AG04449 (cell line): ENCODE measurements at regions not wholly inside any gene's neighbourhood (a gene's known extent, or its start where the extent isn't known, plus 50 kb on each side); places are given as distances from the start of the nearest gene placed in this dataset.

Experiments
- CTCF ChIA-PET: fragments of 350-600 bp; formaldehyde crosslinking; extraction: SDS; loops from one replicate; lab custom pipeline; 2021; ENCODE audit warnings: antibody characterized with exemption; lab: Yijun Ruan, JAX
- POLR2A ChIA-PET: fragments of 400-600, 350-600 bp; formaldehyde crosslinking; extraction: SDS; loops from one replicate; lab custom pipeline; 2020; ENCODE audit warnings: antibody characterized with exemption, inconsistent platforms; lab: Yijun Ruan, JAX
- DNase-seq: peaks from one replicate; pipeline ENCODE4 v3.0.0-alpha.2; 2010; ENCODE audit warnings: low read depth, low spot score
- H3K4me3 ChIP-seq: 2 replicates; pipeline ENCODE4 v1.5.1; 2011; ENCODE audit warnings: low read depth, mild to moderate bottlenecking, control low read depth, low read length
- TF ChIP-seq, protein P1 (sequence below): IDR thresholded peaks from one replicate; pipeline ENCODE4 v1.5.1; 2011; ENCODE audit warnings: mild to moderate bottlenecking, moderate library complexity, low read length, control low read depth, inconsistent platforms; ENCODE audit not compliant: insufficient read depth; ENCODE audit errors: missing control alignments

GRCh38 chr1:65508051-65508450, 87.6 kb downstream of the LEPR start:
- ChIA-PET CTCF (no interaction called here), POLR2A (no interaction called here)
- TF ChIP-seq, protein P1, sequence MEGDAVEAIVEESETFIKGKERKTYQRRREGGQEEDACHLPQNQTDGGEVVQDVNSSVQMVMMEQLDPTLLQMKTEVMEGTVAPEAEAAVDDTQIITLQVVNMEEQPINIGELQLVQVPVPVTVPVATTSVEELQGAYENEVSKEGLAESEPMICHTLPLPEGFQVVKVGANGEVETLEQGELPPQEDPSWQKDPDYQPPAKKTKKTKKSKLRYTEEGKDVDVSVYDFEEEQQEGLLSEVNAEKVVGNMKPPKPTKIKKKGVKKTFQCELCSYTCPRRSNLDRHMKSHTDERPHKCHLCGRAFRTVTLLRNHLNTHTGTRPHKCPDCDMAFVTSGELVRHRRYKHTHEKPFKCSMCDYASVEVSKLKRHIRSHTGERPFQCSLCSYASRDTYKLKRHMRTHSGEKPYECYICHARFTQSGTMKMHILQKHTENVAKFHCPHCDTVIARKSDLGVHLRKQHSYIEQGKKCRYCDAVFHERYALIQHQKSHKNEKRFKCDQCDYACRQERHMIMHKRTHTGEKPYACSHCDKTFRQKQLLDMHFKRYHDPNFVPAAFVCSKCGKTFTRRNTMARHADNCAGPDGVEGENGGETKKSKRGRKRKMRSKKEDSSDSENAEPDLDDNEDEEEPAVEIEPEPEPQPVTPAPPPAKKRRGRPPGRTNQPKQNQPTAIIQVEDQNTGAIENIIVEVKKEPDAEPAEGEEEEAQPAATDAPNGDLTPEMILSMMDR = no peak
- DNase-seq = no peak
- no peak overlapping the region for H3K4me3 ChIP-seq

DNA sequence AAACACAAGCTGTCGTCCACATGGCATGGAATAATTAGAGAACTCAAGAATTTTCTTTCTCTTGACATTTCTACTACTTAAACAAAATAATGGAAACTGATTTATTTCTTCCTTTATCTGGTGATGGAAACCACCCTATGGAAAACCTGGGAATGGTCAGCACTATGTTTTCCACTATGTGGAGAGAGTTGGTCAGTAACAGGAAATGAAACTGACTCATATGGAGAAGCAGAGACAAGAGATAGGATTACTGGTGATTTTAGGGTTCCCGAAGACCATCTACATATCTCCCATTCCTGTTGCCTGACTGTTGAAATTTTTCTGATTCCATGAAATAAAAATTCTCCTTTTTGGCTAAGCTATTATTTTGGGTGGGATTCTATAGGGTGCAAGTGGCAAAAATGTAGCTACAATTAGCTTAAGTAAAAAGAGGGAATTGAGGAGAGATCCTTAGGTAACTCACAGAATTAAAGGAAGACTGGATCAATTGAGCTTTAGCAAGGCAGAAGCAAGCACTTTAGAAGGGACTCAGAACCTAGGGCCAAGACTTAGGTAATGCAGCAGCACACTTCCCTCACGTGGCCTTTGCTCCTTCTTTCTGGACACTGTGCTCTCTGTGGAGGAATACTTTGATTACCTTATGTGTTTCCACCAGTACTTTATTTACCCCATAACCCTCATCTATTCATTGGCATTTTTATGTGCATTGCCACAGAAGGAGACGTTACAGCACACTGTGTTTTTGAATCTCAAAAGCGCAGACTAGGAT, 89.6 kb downstream of the LEPR start:
- ChIA-PET CTCF (interaction anchor here (0.7 to 1.9 kb wide), 3 partner anchors 18 to 177 kb away, joined by 3 to 5 read pairs (median 4); no protein-coding TSS in a partner anchor), POLR2A (interaction anchor here (0.7 to 1.0 kb wide), 2 partner anchors 61 to 90 kb away, joined by 3 to 4 read pairs; no protein-coding TSS in a partner anchor)
- peak; percentile 59 for DNase-seq
- TF ChIP-seq, protein P1 = no peak
- H3K4me3 ChIP-seq = no peak overlapping the region

GRCh38 chr1:65510961-65511360, 90.5 kb downstream of the LEPR start:
- no peak overlapping the region for H3K4me3 ChIP-seq
- ChIA-PET CTCF (interaction anchor here (1.9 kb wide), 1 partner anchor 51 kb away, joined by 5 read pairs; no protein-coding TSS in a partner anchor), POLR2A (no interaction called here)
- TF ChIP-seq, protein P1 = no peak
- DNase-seq = no peak

GRCh38 chr1:65512383-65512782, 91.9 kb downstream of the LEPR start:
- CTCF ChIA-PET = interaction anchor here (0.8 kb wide), 1 partner anchor 81 kb away, joined by 3 read pairs; no protein-coding TSS in a partner anchor
- no peak overlapping the region for H3K4me3 ChIP-seq
- DNase-seq = no peak
- TF ChIP-seq, protein P1 = no peak
- POLR2A ChIA-PET = no interaction called here

DNA sequence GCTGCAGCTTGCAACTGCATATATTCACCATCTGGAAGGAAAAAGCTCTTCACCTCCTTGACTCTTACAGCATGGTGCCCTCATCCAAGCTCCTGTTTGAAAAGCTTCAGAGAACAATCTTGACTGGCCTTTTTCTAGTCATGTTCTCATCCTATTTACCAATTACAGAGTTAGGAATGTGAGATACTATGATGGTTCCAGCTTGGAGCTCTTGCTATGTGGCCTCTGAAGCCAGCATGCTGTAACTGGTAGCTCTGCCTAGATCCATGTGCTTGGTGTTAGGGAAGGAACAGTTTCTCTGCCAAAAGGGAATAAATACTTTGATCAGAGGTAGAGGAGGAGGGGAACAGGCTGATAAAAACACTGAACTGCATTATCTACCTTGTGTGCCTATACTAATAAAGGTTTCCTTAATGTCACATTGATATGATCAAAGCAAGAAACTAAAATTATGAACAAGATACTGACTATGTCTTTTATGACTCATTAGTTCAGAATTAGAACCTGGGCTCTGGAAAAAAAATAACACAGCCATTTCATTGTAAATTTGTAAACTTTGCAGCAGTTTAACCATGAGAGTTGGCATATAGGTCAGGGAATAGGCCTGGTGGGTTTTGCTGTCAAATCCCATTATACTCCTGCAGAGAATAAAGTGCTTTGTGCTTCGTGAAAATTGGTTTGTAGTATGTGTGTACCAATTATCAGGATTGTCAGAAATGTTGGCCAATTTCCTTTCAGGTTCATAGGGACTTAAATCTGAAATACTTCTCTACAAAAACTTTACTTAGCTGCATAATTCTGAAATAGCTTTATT, 92.7 kb downstream of the LEPR start:
- TF ChIP-seq, protein P1 = no peak
- CTCF ChIA-PET = interaction anchor here (0.8 kb wide), 1 partner anchor 82 kb away, joined by 3 read pairs; no protein-coding TSS in a partner anchor
- H3K4me3 ChIP-seq = no peak overlapping the region
- POLR2A ChIA-PET = no interaction called here
- no peak for DNase-seq

DNA sequence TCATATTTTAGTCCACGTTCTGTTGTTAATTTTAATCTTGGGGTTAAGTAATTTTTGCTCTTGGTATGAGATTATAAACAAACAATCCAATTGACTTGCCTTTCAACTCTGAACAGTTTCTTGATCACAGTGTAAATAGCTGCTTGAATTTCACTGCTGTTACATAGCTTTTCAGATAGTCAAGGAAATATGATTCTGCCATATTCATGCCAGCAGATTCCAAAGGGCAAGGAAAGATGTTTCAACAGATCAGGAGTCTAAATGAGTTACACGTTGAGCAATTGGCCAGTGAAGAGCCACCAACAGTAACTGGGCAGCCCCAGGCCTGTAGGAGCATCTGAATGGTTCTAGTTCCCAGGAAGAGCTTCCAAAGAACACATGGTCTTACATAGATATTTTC, 93.6 kb downstream of the LEPR start:
- ChIA-PET CTCF (interaction anchor here (0.6 to 1.1 kb wide), 2 partner anchors 26 to 819 kb away, joined by 3 read pairs; no protein-coding TSS in a partner anchor), POLR2A (no interaction called here)
- no peak overlapping the region for H3K4me3 ChIP-seq
- TF ChIP-seq, protein P1 = no peak
- peak; percentile 51 for DNase-seq
